Central memory CD8-positive, alpha-beta T cell (primary cell): ENCODE measurements at regions not wholly inside any gene's neighbourhood (a gene's known extent, or its start where the extent isn't known, plus 50 kb on each side); places are given as distances from the start of the nearest gene placed in this dataset.
"Not testable (repeated sequence)": the region's sequence is repeated elsewhere in the genome, so short reads cannot be mapped to it uniquely, and the experiment has no call there.

Experiments
- ATAC-seq: fragments of 150-1000 bp; cut with Tn5 transposase; replicated peaks from 2 replicates; pipeline ENCODE4 v1.10.0; 2022; ENCODE audit warnings: mild to moderate bottlenecking, moderate FRiP score, moderate number of reproducible peaks; ENCODE audit not compliant: poor library complexity, severe bottlenecking; ENCODE audit errors: extremely low read depth
- DNase-seq, 2 donors: peaks; one replicate each; pipeline ENCODE4 v3.0.0; 2021; ENCODE audit warnings: low spot score in 2 of 2
- H3K27ac Mint-ChIP-seq: one replicate; pipeline ENCODE4 v1.8.0; 2022; ENCODE audit warnings: low read depth, mild to moderate bottlenecking, moderate library complexity, mixed read lengths
- H3K27me3 Mint-ChIP-seq: one replicate; pipeline ENCODE4 v1.8.0; 2022; ENCODE audit warnings: mixed read lengths
- H3K36me3 Mint-ChIP-seq: one replicate; pipeline ENCODE4 v1.8.0; 2022; ENCODE audit warnings: mild to moderate bottlenecking, moderate library complexity, mixed read lengths; ENCODE audit not compliant: insufficient read depth
- H3K4me1 Mint-ChIP-seq: one replicate; pipeline ENCODE4 v1.8.0; 2022; ENCODE audit warnings: mixed read lengths
- H3K4me3 Mint-ChIP-seq: one replicate; pipeline ENCODE4 v1.8.0; 2022; ENCODE audit warnings: mild to moderate bottlenecking, moderate library complexity, mixed read lengths
- H3K9me3 Mint-ChIP-seq: one replicate; pipeline ENCODE4 v1.8.0; 2022; ENCODE audit warnings: mixed read lengths

DNA sequence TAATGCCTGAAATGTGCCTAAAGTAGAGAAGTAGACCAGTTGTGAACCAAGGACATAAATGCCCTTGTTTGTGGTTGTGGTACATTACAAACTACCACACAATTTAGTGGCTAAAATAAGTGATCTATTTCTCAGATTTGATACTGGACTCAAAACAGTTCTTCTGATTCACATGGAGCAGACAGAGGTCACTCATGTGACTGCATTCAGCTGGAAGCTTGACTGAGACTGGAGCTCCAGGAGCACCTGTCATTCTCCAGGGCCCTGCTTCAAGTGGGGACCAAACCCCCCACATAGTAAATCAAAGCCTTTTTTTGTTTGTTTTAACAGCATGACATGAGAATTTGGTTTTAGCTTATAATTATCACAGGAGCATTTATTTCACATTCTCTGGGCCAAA is 301.2 kb downstream of the OXSM start:
- ATAC-seq (no peak), DNase-seq (no peak)
- Mint-ChIP-seq H3K4me3 (no peak overlapping the region), H3K4me1 (no peaks in the 10 kb centered on the region), H3K9me3 (peaks cover 16% of the 10 kb centered on the region), H3K27ac (no peak overlapping the region), H3K36me3 (peaks cover 2% of the 10 kb centered on the region), H3K27me3 (no peaks in the 10 kb centered on the region)

DNA sequence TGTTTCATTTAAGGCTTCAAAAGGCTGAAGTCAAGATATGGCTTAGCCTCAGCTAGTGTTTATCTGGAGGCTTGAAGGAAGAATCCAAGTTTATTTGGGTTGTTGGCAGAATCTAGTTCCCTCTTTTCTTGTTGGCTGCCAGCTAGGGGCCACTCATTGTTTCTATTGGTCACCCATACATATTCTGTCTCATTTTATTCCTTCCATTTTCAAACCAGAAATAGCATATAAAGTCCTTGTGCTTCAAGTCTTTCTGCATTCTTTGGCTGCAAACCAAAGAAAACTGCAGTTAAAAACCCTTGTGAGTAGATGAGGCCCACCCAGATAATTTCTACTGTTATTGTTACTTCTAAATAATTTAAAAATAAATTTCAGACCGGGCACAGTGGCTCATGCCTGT is 301.7 kb downstream of the OXSM start:
- H3K27me3 Mint-ChIP-seq: no peaks in the 10 kb centered on the region
- H3K4me3 Mint-ChIP-seq: no peak overlapping the region
- peaks cover 16% of the 10 kb centered on the region for H3K9me3 Mint-ChIP-seq
- DNase-seq: no peak
- no peak overlapping the region for H3K27ac Mint-ChIP-seq
- H3K36me3 Mint-ChIP-seq: peaks cover 2% of the 10 kb centered on the region
- ATAC-seq: no peak
- no peaks in the 10 kb centered on the region for H3K4me1 Mint-ChIP-seq

- not testable (repeated sequence) for H3K27me3 Mint-ChIP-seq, H3K36me3 Mint-ChIP-seq, DNase-seq, H3K4me3 Mint-ChIP-seq, H3K4me1 Mint-ChIP-seq, H3K27ac Mint-ChIP-seq, ATAC-seq
- peaks cover 24% of the 10 kb centered on the region for H3K9me3 Mint-ChIP-seq
Observed at GRCh38 chr3:26097111-26097510, 307.2 kb downstream of the OXSM start.

DNA sequence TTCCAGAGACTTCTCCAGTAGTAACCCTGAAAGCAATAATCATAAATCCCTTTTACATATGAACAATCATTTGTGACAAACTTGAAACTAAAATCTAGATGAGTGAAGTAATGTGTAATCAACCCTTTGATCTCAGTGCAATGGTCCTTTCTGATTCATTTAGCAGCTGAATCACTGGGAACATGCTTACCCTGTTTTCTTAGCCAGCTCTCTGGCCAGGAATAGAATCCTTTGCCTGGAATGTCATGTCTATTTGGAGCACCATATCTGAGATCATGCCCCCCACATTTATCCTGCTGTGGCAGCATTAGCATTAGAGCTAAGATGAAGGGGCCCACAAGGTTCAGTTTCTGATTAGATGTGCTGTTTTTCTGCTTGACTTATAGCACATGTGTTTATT is 309.8 kb downstream of the OXSM start:
- Mint-ChIP-seq H3K27me3 (no peaks in the 10 kb centered on the region), H3K9me3 (peaks cover 19% of the 10 kb centered on the region), H3K4me1 (no peaks in the 10 kb centered on the region), H3K36me3 (peaks cover 2% of the 10 kb centered on the region), H3K4me3 (no peak overlapping the region), H3K27ac (no peak overlapping the region)
- DNase-seq: no peak
- ATAC-seq: no peak

GRCh38 chr3:26100176-26100575 is 310.3 kb downstream of the OXSM start:
- Mint-ChIP-seq H3K9me3 (peaks cover 19% of the 10 kb centered on the region), H3K36me3 (peaks cover 2% of the 10 kb centered on the region), H3K4me1 (no peaks in the 10 kb centered on the region), H3K27ac (no peak overlapping the region), H3K27me3 (no peaks in the 10 kb centered on the region), H3K4me3 (no peak overlapping the region)
- DNase-seq: no peak
- no peak for ATAC-seq

- H3K4me3 Mint-ChIP-seq: no peak overlapping the region
Observed at GRCh38 chr3:26102376-26102775, 312.5 kb downstream of the OXSM start.

DNA sequence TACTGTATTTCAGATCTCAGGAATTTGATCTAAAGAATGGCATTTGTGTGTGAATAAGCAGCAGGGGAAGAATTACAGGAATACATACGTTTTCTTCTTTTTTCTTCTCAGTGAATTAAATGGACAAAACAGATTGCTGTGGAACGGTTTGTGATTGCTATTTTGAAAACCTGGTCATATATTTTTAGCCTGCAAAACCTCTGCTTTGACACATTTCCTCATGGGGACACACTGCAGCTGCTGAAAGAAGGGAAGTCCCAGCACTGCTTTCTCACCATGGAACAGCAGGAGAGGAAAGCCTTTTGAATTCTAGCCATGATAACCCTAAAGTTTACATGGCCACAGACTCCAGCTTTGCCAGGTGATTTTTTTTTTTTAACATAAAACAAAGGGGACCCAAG is 315.0 kb downstream of the OXSM start:
- peaks cover 2% of the 10 kb centered on the region for H3K36me3 Mint-ChIP-seq
- ATAC-seq (no peak), DNase-seq (no peak)
- H3K27me3 Mint-ChIP-seq: no peaks in the 10 kb centered on the region
- H3K9me3 Mint-ChIP-seq: peaks cover 7% of the 10 kb centered on the region
- H3K4me1 Mint-ChIP-seq: no peaks in the 10 kb centered on the region
- no peak overlapping the region for H3K4me3 Mint-ChIP-seq
- H3K27ac Mint-ChIP-seq: no peak overlapping the region

More at GRCh38 chr3:26102376-26102775, 312.5 kb downstream of the OXSM start:
- no peaks in the 10 kb centered on the region for H3K4me1 Mint-ChIP-seq
- H3K27ac Mint-ChIP-seq: no peak overlapping the region
- no peak for ATAC-seq
- H3K36me3 Mint-ChIP-seq: peaks cover 2% of the 10 kb centered on the region
- no peak for DNase-seq
- H3K27me3 Mint-ChIP-seq: no peaks in the 10 kb centered on the region
- H3K9me3 Mint-ChIP-seq: peaks cover 12% of the 10 kb centered on the region

DNA sequence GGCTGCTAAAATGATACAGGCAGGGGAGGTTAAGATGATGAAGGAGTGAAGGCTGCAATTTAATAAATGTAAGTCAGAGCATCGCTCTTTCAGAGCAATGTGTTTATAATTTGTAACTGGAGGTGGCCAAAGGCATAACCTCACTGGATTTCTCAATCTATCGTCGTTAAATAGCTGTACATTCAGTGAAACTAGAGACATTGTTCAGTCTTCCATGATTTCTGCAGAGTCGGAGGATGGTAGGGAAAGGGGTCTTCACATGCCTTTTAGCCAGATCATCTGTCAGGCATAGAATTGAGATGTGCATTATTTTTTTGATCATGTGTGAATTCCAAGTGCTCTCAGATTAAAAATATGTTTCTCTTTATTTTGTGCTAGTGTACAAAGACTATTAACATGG is 315.4 kb downstream of the OXSM start:
- H3K27me3 Mint-ChIP-seq: no peaks in the 10 kb centered on the region
- no peak overlapping the region for H3K27ac Mint-ChIP-seq
- ATAC-seq: no peak
- no peak overlapping the region for H3K4me3 Mint-ChIP-seq
- DNase-seq: no peak
- peaks cover 7% of the 10 kb centered on the region for H3K9me3 Mint-ChIP-seq
- H3K4me1 Mint-ChIP-seq: no peaks in the 10 kb centered on the region
- H3K36me3 Mint-ChIP-seq: peaks cover 2% of the 10 kb centered on the region

DNA sequence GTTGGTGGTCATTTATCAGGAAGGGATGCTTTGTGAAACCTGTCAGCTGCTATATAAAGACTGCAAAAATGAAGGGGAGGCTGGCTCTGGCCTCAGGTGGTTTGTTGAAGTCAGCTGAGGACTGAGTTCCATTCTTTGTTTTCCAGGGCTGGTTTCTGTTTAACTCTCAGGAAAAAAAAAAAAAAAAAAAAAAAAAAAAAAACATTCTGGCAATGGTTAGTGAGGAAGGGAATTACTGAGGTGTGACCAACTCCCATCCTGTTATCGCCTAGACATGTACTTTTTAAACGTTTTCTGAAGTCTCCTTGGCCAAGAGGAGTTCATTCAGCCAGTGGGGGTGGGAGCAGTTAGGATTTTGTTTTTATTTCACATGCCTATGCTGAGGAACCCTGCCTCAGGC is 316.3 kb downstream of the OXSM start:
- ATAC-seq (no peak), DNase-seq (no peak)
- Mint-ChIP-seq H3K9me3 (peaks cover 4% of the 10 kb centered on the region), H3K27ac (no peak overlapping the region), H3K4me3 (no peak overlapping the region), H3K27me3 (no peaks in the 10 kb centered on the region), H3K36me3 (peaks cover 2% of the 10 kb centered on the region), H3K4me1 (no peaks in the 10 kb centered on the region)

DNA sequence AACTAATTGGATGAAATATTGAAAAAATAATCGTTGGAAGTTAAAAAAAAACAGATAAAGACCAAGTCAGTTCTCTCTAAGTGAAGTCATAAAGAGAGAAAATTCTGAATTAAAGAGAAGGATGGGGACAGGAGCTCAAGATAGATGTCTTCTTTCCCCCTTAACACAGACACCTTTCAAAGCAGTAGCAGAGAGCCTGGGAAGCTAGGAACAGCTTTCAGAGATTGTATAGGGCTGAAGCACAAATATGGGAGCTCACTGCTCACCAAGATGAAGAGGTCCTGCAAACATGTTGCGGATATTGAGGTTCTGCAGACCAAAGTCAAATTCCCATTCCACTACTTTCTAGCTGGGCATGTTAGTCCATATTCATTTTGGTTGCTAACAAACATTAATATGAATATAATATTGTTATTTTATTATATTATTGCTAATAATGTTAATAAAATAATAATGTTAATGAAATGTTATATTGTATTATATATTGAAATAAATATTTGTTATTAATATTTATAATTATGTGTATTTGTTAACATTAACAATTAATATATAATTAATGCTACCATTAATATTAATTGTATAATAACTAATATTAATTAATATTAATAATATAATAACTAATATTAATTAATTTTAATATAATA is 319.1 kb downstream of the OXSM start:
- no peaks in the 10 kb centered on the region for H3K27me3 Mint-ChIP-seq
- ATAC-seq: no peak
- no peak overlapping the region for H3K27ac Mint-ChIP-seq
- H3K9me3 Mint-ChIP-seq: no peaks in the 10 kb centered on the region
- no peak overlapping the region for H3K4me3 Mint-ChIP-seq
- no peaks in the 10 kb centered on the region for H3K4me1 Mint-ChIP-seq
- no peak for DNase-seq
- no peaks in the 10 kb centered on the region for H3K36me3 Mint-ChIP-seq

GRCh38 chr3:26114851-26115250 is 325.0 kb downstream of the OXSM start:
- Mint-ChIP-seq H3K4me3 (no peak overlapping the region), H3K4me1 (no peaks in the 10 kb centered on the region)
- no peak for ATAC-seq

DNA sequence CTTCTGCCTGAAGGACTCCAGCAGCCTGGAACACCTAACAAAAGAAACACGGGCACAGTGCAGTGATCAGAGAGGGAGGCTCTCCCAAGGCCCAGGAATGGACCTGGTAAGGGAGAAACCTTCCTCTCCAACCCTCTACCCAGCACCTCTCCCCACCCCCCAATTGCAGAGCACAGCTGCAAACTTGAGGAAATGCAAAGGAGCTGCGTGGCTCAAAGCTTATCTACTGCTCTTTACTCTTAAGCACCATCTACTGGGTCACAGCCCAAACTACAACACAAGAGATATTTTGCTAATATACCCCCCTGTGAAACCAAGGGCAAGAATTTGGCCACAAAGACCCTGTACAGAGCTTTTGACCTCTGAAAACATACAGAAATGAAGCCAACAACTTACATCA is 328.3 kb downstream of the OXSM start:
- Mint-ChIP-seq H3K36me3 (no peaks in the 10 kb centered on the region), H3K4me3 (no peak overlapping the region), H3K4me1 (no peaks in the 10 kb centered on the region), H3K9me3 (peaks cover 16% of the 10 kb centered on the region), H3K27me3 (no peaks in the 10 kb centered on the region), H3K27ac (no peak overlapping the region)
- ATAC-seq: no peak
- DNase-seq: no peak

More at GRCh38 chr3:26114851-26115250, 325.0 kb downstream of the OXSM start:
- Mint-ChIP-seq H3K36me3 (no peaks in the 10 kb centered on the region), H3K27ac (no peak overlapping the region), H3K9me3 (peaks cover 10% of the 10 kb centered on the region), H3K27me3 (no peaks in the 10 kb centered on the region)
- DNase-seq: no peak

GRCh38 chr3:26132942-26133341 is 343.1 kb downstream of the OXSM start:
- no peak overlapping the region for H3K4me3 Mint-ChIP-seq
- H3K36me3 Mint-ChIP-seq: no peaks in the 10 kb centered on the region
- no peaks in the 10 kb centered on the region for H3K27me3 Mint-ChIP-seq
- H3K9me3 Mint-ChIP-seq: peaks cover 20% of the 10 kb centered on the region
- H3K27ac Mint-ChIP-seq: no peak overlapping the region
- H3K4me1 Mint-ChIP-seq: no peaks in the 10 kb centered on the region
- ATAC-seq (no peak), DNase-seq (no peak)
